CD4-positive, CD25-positive, alpha-beta regulatory T cell (primary cell): ENCODE measurements at regions not wholly inside any gene's neighbourhood (a gene's known extent, or its start where the extent isn't known, plus 50 kb on each side); places are given as distances from the start of the nearest gene placed in this dataset.

Experiments
- ATAC-seq, 2 donors: fragments of 150-1000 bp; cut with Tn5 transposase; one replicate each; pipeline ENCODE4 v1.10.0; 2021; ENCODE audit warnings: low read depth in 2 of 2, moderate number of reproducible peaks in 2 of 2, moderate library complexity in 1 of 2
- DNase-seq, 3 donors: peaks; one replicate each; pipeline versions ENCODE4 v3.0.0 to v3.0.0-alpha.2; 2012 to 2022; ENCODE audit warnings: mixed read lengths in 1 of 3
- H3K27ac ChIP-seq: one replicate; pipeline ENCODE4 v1.7.0; 2013; ENCODE audit warnings: mild to moderate bottlenecking, low read length; ENCODE audit not compliant: insufficient read depth, poor library complexity, severe bottlenecking
- H3K27me3 ChIP-seq: one replicate; pipeline ENCODE4 v1.7.0; 2013; ENCODE audit warnings: low read length; ENCODE audit not compliant: control insufficient read depth, insufficient read depth
- H3K36me3 ChIP-seq: one replicate; pipeline ENCODE4 v1.7.0; 2013; ENCODE audit warnings: mild to moderate bottlenecking, low read length, moderate library complexity; ENCODE audit not compliant: control insufficient read depth, insufficient read depth
- H3K4me1 ChIP-seq: 2 replicates; pipeline ENCODE4 v1.7.0; 2013; ENCODE audit warnings: mild to moderate bottlenecking, low read length; ENCODE audit not compliant: insufficient read depth, control insufficient read depth, poor library complexity, severe bottlenecking
- H3K4me3 ChIP-seq: one replicate; pipeline ENCODE4 v1.7.0; 2013; ENCODE audit warnings: low read depth, mild to moderate bottlenecking, low read length, moderate library complexity
- H3K9me3 ChIP-seq, 2 experiments: 1 replicate in 1 of 2; 2 replicates in 1 of 2; pipeline ENCODE4 v1.7.0; 2013; ENCODE audit warnings: low read length in 2 of 2, mild to moderate bottlenecking in 1 of 2, moderate library complexity in 1 of 2; ENCODE audit not compliant: control insufficient read depth in 2 of 2
- H3K27ac Mint-ChIP-seq, 3 donors: one replicate each; pipeline ENCODE4 v1.8.0; 2020 to 2022; ENCODE audit warnings: mild to moderate bottlenecking in 3 of 3, mixed read lengths in 3 of 3, moderate library complexity in 2 of 3
- H3K27me3 Mint-ChIP-seq: one replicate; pipeline ENCODE4 v1.8.0; 2022; ENCODE audit warnings: mild to moderate bottlenecking, mixed read lengths
- H3K36me3 Mint-ChIP-seq: one replicate; pipeline ENCODE4 v1.8.0; 2020; ENCODE audit warnings: mixed read lengths
- H3K4me1 Mint-ChIP-seq, 4 donors: one replicate each; pipeline ENCODE4 v1.8.0; 2020 to 2022; ENCODE audit warnings: mixed read lengths in 4 of 4, mild to moderate bottlenecking in 1 of 4
- H3K4me3 Mint-ChIP-seq, 4 donors: one replicate each; pipeline ENCODE4 v1.8.0; 2020 to 2022; ENCODE audit warnings: mild to moderate bottlenecking in 4 of 4, mixed read lengths in 4 of 4, moderate library complexity in 3 of 4
- H3K9me3 Mint-ChIP-seq, 7 donors: one replicate each; pipeline ENCODE4 v1.8.0; 2020 to 2022; ENCODE audit warnings: mixed read lengths in 7 of 7, mild to moderate bottlenecking in 3 of 7, moderate library complexity in 2 of 7

DNA sequence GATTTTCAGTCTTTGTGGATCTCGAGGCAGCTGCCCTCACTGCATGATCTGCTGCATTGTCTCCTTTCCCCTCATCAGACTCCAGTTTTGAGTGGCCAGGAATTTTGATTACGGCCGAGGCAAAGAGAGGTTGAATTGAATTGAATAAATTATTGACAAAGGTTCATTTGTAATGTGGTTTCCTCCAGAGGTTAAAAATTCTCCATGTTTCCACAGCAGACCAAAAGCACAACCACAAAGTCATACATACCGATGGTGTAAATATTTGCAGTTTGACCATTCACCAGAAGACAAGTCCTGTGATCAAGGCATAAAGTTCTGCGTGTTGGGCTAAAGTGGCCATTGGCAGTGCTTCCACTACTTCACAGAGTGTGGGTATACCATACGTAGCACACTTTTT, 343.8 kb upstream of the MYT1L start:
- DNase-seq (no peak), ATAC-seq (no peak)
- no peaks in the 10 kb centered on the region for H3K4me1 ChIP-seq
- Mint-ChIP-seq H3K27me3 (peaks cover 9% of the 10 kb centered on the region), H3K4me3 (no peak overlapping the region), H3K36me3 (no peaks in the 10 kb centered on the region), H3K27ac (no peak overlapping the region), H3K9me3 (peaks cover 0 to 2% (median 0%) of the 10 kb centered on the region in 7 donors), H3K4me1 (peaks cover 0 to 2% (median 0%) of the 10 kb centered on the region in 4 donors)
- no peaks in the 10 kb centered on the region for H3K36me3 ChIP-seq
- no peaks in the 10 kb centered on the region for H3K27me3 ChIP-seq
- H3K9me3 ChIP-seq, result no peaks in the 10 kb centered on the region
- no peak overlapping the region for H3K4me3 ChIP-seq
- H3K27ac ChIP-seq, result no peak overlapping the region

DNA sequence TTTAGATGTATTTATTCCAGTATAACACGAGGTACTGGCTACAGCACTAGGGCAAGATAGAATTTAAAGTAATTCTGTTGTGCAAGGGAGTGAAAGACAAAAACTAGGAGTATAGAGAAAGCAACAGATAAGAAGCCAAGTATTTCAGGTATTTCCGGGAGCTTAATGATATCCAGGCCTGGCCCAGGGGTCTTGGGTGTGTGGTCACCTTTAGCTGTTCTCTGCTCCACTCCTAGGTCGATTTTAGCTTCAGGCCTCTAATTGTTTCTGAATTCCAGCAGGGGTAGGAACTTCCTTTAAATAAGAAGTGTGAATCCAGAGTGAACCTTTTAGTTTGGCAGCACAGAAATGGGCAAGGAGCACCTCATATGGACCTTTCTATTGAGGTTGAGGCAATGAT, 342.3 kb upstream of the MYT1L start:
- H3K36me3 ChIP-seq, result no peaks in the 10 kb centered on the region
- Mint-ChIP-seq H3K36me3 (no peaks in the 10 kb centered on the region), H3K4me1 (peaks cover 0 to 2% (median 0%) of the 10 kb centered on the region in 4 donors), H3K4me3 (no peak overlapping the region), H3K27me3 (peaks cover 2% of the 10 kb centered on the region), H3K9me3 (peaks cover 0 to 2% (median 0%) of the 10 kb centered on the region in 7 donors), H3K27ac (no peak overlapping the region)
- no peak for DNase-seq
- H3K27me3 ChIP-seq, result no peaks in the 10 kb centered on the region
- H3K27ac ChIP-seq, result no peak overlapping the region
- H3K9me3 ChIP-seq, result no peaks in the 10 kb centered on the region
- H3K4me1 ChIP-seq, result no peaks in the 10 kb centered on the region
- H3K4me3 ChIP-seq, result no peak overlapping the region
- no peak for ATAC-seq

DNA sequence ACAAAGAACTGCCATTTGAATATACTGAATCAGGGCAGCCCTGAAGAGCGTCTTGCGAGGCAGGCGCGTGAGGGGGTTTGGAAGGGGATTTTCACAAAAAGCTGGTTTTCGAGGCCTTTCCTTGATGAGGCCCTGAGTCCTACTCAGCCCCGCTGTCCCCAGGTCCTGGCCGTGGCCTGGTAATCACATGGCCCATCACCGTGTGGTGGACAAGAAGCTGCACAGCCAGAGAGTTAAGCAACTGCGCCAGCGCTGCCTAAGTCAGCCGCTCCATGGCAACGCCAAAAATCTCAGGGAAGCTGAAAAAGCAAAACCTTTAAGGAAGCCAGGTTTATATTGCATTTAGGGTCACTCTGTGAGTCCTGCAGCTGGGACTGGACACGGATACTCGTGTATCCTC, 341.2 kb upstream of the MYT1L start:
- Histone ChIP-seq H3K9me3 (no peaks in the 10 kb centered on the region), H3K36me3 (no peaks in the 10 kb centered on the region), H3K27me3 (no peaks in the 10 kb centered on the region), H3K4me3 (no peak overlapping the region), H3K27ac (no peak overlapping the region), H3K4me1 (no peaks in the 10 kb centered on the region)
- H3K36me3 Mint-ChIP-seq, result no peaks in the 10 kb centered on the region
- H3K27me3 Mint-ChIP-seq, result no peaks in the 10 kb centered on the region
- peaks cover 0 to 2% (median 0%) of the 10 kb centered on the region in 7 donors for H3K9me3 Mint-ChIP-seq
- peaks cover 0 to 2% (median 0%) of the 10 kb centered on the region in 4 donors for H3K4me1 Mint-ChIP-seq
- DNase-seq (no peak), ATAC-seq (no peak)
- H3K4me3 Mint-ChIP-seq, result no peak overlapping the region
- H3K27ac Mint-ChIP-seq, result no peak overlapping the region

DNA sequence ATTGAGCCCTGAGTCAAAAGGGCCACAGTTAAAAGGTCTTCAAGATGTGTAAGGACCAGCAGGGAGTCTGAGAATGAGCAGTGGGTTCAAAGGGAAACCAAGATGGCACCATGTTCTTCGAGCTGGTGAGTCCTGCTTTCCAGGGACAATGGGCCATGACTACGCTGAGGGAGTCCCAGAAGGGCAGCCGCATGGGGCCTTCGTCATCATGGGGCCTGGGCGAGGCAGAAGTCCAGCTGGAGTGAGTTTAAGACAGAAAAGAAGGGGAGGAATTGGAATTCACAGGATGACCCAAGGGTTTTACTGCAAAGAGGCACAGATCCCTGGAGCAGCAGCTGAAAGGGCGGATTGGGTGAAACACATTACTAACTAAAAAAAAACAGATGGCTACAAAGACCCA, 340.8 kb upstream of the MYT1L start:
- no peaks in the 10 kb centered on the region for H3K4me1 ChIP-seq
- H3K27ac Mint-ChIP-seq, result no peak overlapping the region
- H3K36me3 ChIP-seq, result no peaks in the 10 kb centered on the region
- DNase-seq, result no peak
- H3K27ac ChIP-seq, result no peak overlapping the region
- no peaks in the 10 kb centered on the region for H3K27me3 ChIP-seq
- no peak overlapping the region for H3K4me3 Mint-ChIP-seq
- H3K9me3 Mint-ChIP-seq, result peaks cover 0 to 2% (median 0%) of the 10 kb centered on the region in 7 donors
- no peaks in the 10 kb centered on the region for H3K36me3 Mint-ChIP-seq
- H3K27me3 Mint-ChIP-seq, result no peaks in the 10 kb centered on the region
- peaks cover 0 to 2% (median 0%) of the 10 kb centered on the region in 4 donors for H3K4me1 Mint-ChIP-seq
- no peak overlapping the region for H3K4me3 ChIP-seq
- ATAC-seq, result no peak
- H3K9me3 ChIP-seq, result no peaks in the 10 kb centered on the region

DNA sequence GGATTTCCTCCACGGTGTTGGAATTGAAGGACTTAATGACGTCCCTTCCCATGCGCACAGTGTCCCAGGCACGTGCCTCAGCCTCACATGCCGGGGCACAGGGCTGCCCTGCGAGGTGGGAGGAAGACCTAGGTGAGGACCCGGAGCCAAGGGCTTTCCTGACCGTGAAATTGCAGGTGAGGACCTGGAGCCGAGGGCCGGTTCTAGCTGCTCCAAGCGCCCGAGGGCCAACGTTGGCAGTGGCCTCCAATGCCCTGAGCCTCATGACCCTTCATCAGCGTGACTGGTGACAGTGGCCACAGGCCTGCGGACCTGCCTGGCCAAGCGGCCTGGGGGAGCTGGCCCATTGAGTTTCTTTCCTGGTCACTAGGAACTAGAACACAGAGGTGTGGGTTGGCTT, 338.2 kb upstream of the MYT1L start:
- H3K27me3 ChIP-seq, result no peaks in the 10 kb centered on the region
- peaks cover 0 to 1% (median 0%) of the 10 kb centered on the region in 7 donors for H3K9me3 Mint-ChIP-seq
- no peaks in the 10 kb centered on the region for H3K36me3 Mint-ChIP-seq
- H3K4me1 Mint-ChIP-seq, result peaks cover 0 to 2% (median 0%) of the 10 kb centered on the region in 4 donors
- no peaks in the 10 kb centered on the region for H3K27me3 Mint-ChIP-seq
- no peaks in the 10 kb centered on the region for H3K9me3 ChIP-seq
- no peak for DNase-seq
- H3K27ac Mint-ChIP-seq, result no peak overlapping the region
- H3K27ac ChIP-seq, result no peak overlapping the region
- ATAC-seq, result no peak
- H3K4me1 ChIP-seq, result no peaks in the 10 kb centered on the region
- no peaks in the 10 kb centered on the region for H3K36me3 ChIP-seq
- no peak overlapping the region for H3K4me3 ChIP-seq
- no peak overlapping the region for H3K4me3 Mint-ChIP-seq

- H3K4me3 Mint-ChIP-seq, result no peak overlapping the region
- no peak overlapping the region for H3K27ac Mint-ChIP-seq
- no peak overlapping the region for H3K27ac ChIP-seq
- ATAC-seq (no peak), DNase-seq (no peak)
- no peaks in the 10 kb centered on the region for H3K36me3 Mint-ChIP-seq
- H3K4me1 ChIP-seq, result no peaks in the 10 kb centered on the region
- no peaks in the 10 kb centered on the region for H3K9me3 ChIP-seq
- no peaks in the 10 kb centered on the region for H3K36me3 ChIP-seq
- peaks cover 0 to 1% (median 0%) of the 10 kb centered on the region in 7 donors for H3K9me3 Mint-ChIP-seq
- H3K4me1 Mint-ChIP-seq, result peaks cover 0 to 2% (median 0%) of the 10 kb centered on the region in 4 donors
- H3K27me3 Mint-ChIP-seq, result no peaks in the 10 kb centered on the region
- no peaks in the 10 kb centered on the region for H3K27me3 ChIP-seq
- no peak overlapping the region for H3K4me3 ChIP-seq
Measured at GRCh38 chr2:2668681-2669265, 337.7 kb upstream of the MYT1L start.

- ATAC-seq, result no peak
Measured at GRCh38 chr2:2667690-2668089, 336.6 kb upstream of the MYT1L start.

DNA sequence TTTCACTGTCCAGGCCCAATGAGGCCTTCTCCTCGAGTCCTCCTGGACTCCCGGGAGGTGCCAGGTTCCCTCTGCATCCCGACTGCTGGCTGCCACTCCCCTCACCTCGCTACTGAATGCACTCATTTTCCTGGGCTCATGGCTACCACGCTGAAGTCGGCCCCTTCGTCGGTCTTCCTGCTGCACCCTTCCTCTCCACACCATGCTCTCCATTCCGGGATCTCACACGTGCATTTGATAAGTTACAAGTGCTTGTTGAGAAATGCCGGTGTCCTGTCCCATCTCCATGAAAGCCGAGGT, 334.7 kb upstream of the MYT1L start:
- Histone ChIP-seq H3K27me3 (no peaks in the 10 kb centered on the region), H3K27ac (no peak overlapping the region), H3K4me3 (no peak overlapping the region), H3K4me1 (no peaks in the 10 kb centered on the region), H3K9me3 (no peaks in the 10 kb centered on the region), H3K36me3 (no peaks in the 10 kb centered on the region)
- Mint-ChIP-seq H3K4me1 (no peaks in the 10 kb centered on the region), H3K27me3 (no peaks in the 10 kb centered on the region), H3K9me3 (peaks cover 0 to 1% (median 0%) of the 10 kb centered on the region in 7 donors), H3K36me3 (no peaks in the 10 kb centered on the region), H3K4me3 (no peak overlapping the region), H3K27ac (no peak overlapping the region)
- ATAC-seq, result no peak
- no peak for DNase-seq

More at GRCh38 chr2:2667690-2668089, 336.6 kb upstream of the MYT1L start:
- H3K27ac Mint-ChIP-seq, result no peak overlapping the region
- peaks cover 0 to 1% (median 0%) of the 10 kb centered on the region in 7 donors for H3K9me3 Mint-ChIP-seq
- Histone ChIP-seq H3K27me3 (no peaks in the 10 kb centered on the region), H3K4me3 (no peak overlapping the region), H3K36me3 (no peaks in the 10 kb centered on the region), H3K27ac (no peak overlapping the region), H3K9me3 (no peaks in the 10 kb centered on the region), H3K4me1 (no peaks in the 10 kb centered on the region)
- H3K36me3 Mint-ChIP-seq, result no peaks in the 10 kb centered on the region
- H3K4me3 Mint-ChIP-seq, result no peak overlapping the region
- no peak for DNase-seq
- peaks cover 0 to 2% (median 0%) of the 10 kb centered on the region in 4 donors for H3K4me1 Mint-ChIP-seq
- no peaks in the 10 kb centered on the region for H3K27me3 Mint-ChIP-seq
